Esophagus squamous epithelium (tissue), 4 donors: ENCODE measurements at regions not wholly inside any gene's neighbourhood (a gene's known extent, or its start where the extent isn't known, plus 50 kb on each side); places are given as distances from the start of the nearest gene placed in this dataset.

Source experiments
- POLR2A ChIP-seq, 4 donors: fragments of 450-650 bp; IDR thresholded peaks; one replicate each; pipeline ENCODE4 v1.6.1; 2017; ENCODE audit warnings: antibody characterized with exemption in 4 of 4, mild to moderate bottlenecking in 4 of 4, moderate library complexity in 3 of 4
- TF ChIP-seq, protein P1 (sequence below), 6 experiments: fragments of 450-650 bp in 4 of 6; fragments of 200-600 bp in 2 of 6; sonication (generic) in 2 of 6; IDR thresholded peaks; one replicate each; pipeline ENCODE4 v1.5.1; 2016 to 2019; ENCODE audit warnings: antibody characterized with exemption in 6 of 6, mild to moderate bottlenecking in 4 of 6, moderate library complexity in 4 of 6

DNA sequence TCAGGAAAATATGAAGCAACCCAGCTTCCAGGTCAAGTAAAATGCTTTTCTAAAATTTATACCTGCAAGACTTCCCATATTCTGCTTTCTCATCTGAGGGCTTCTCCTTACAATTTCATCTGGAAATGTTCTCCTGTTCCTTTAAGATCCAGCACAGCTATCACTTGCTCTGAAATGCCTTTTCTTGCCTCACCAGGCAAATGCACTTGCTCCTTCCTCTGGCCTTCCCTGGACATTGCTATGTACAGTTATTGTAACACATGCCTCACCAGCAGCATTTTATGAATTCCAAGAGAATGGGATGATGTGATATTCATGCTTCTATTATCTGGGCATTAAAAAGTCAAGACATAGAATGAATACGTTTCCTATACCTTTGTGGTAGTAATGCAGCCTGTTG lies 842.1 kb upstream of the INTU start:
- TF ChIP-seq, protein P1, sequence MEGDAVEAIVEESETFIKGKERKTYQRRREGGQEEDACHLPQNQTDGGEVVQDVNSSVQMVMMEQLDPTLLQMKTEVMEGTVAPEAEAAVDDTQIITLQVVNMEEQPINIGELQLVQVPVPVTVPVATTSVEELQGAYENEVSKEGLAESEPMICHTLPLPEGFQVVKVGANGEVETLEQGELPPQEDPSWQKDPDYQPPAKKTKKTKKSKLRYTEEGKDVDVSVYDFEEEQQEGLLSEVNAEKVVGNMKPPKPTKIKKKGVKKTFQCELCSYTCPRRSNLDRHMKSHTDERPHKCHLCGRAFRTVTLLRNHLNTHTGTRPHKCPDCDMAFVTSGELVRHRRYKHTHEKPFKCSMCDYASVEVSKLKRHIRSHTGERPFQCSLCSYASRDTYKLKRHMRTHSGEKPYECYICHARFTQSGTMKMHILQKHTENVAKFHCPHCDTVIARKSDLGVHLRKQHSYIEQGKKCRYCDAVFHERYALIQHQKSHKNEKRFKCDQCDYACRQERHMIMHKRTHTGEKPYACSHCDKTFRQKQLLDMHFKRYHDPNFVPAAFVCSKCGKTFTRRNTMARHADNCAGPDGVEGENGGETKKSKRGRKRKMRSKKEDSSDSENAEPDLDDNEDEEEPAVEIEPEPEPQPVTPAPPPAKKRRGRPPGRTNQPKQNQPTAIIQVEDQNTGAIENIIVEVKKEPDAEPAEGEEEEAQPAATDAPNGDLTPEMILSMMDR (IDR thresholded peaks at IDR 0.05): no peak
- no peak for TF ChIP-seq POLR2A (IDR thresholded peaks at IDR 0.05)
